Lower lobe of right lung (tissue), 2 donors: ENCODE measurements at regions not wholly inside any gene's neighbourhood (a gene's known extent, or its start where the extent isn't known, plus 50 kb on each side); places are given as distances from the start of the nearest gene placed in this dataset.

ENCODE experiments used
- ATAC-seq, 2 donors: fragments of 200-7000 bp; cut with Tn5 transposase; one replicate each; pipeline ENCODE4 v1.9.1; 2020 to 2022; ENCODE audit warnings: mild to moderate bottlenecking in 2 of 2, moderate library complexity in 2 of 2
- DNase-seq: peaks from one replicate; pipeline ENCODE4 v3.0.0-alpha.2; 2020
- H3K27ac ChIP-seq: fragments of 200-600 bp; one replicate; pipeline ENCODE4 v1.8.0; 2022
- H3K27me3 ChIP-seq: fragments of 200-600 bp; one replicate; pipeline ENCODE4 v1.8.0; 2022; ENCODE audit warnings: low read depth
- H3K36me3 ChIP-seq: fragments of 200-600 bp; one replicate; pipeline ENCODE4 v1.8.0; 2022; ENCODE audit warnings: mild to moderate bottlenecking
- H3K4me1 ChIP-seq: fragments of 200-600 bp; one replicate; pipeline ENCODE4 v1.8.0; 2022
- H3K4me3 ChIP-seq: fragments of 200-600 bp; one replicate; pipeline ENCODE4 v1.8.0; 2022; ENCODE audit warnings: mild to moderate bottlenecking
- H3K9me3 ChIP-seq: fragments of 200-600 bp; one replicate; pipeline ENCODE4 v1.8.0; 2022
- CTCF ChIP-seq: fragments of 200-600 bp; IDR thresholded peaks from one replicate; pipeline ENCODE4 v1.8.0; 2022; ENCODE audit warnings: antibody characterized with exemption, mild to moderate bottlenecking
- intact Hi-C: fragments of 100-400 bp; cut with DNase I; formaldehyde crosslinking; loops from one replicate; pipeline ENCODE4 v1.11.0; 2022
- donor health status: DM: no; HTN: yes; CAD: no; lungs with severe emphysema.

GRCh38 chr4:178463747-178464146, 1021.5 kb upstream of the AGA start:
- H3K4me1 ChIP-seq: no peaks in the 10 kb centered on the region
- no peak for TF ChIP-seq CTCF

GRCh38 chr4:178470996-178471784, 1029.0 kb upstream of the AGA start:
- no peaks in the 10 kb centered on the region for H3K9me3 ChIP-seq
- H3K36me3 ChIP-seq: no peaks in the 10 kb centered on the region
- ATAC-seq (no peak), DNase-seq (no peak)
- intact Hi-C loops: no loop called here
- no peak overlapping the region for H3K4me3 ChIP-seq
- H3K4me1 ChIP-seq: no peaks in the 10 kb centered on the region
- no peaks in the 10 kb centered on the region for H3K27me3 ChIP-seq
- no peak overlapping the region for H3K27ac ChIP-seq
- TF ChIP-seq CTCF: no peak

More at GRCh38 chr4:178463747-178464146, 1021.5 kb upstream of the AGA start:
- Histone ChIP-seq H3K27me3 (no peaks in the 10 kb centered on the region), H3K4me3 (no peak overlapping the region), H3K9me3 (no peaks in the 10 kb centered on the region), H3K36me3 (no peaks in the 10 kb centered on the region), H3K27ac (no peak overlapping the region)
- ATAC-seq (no peak), DNase-seq (no peak)
- intact Hi-C loops: no loop called here

- Histone ChIP-seq H3K27ac (no peak overlapping the region), H3K4me1 (no peaks in the 10 kb centered on the region), H3K9me3 (no peaks in the 10 kb centered on the region), H3K36me3 (no peaks in the 10 kb centered on the region), H3K27me3 (no peaks in the 10 kb centered on the region), H3K4me3 (no peak overlapping the region)
- ATAC-seq: no peak
- no peak for DNase-seq
- TF ChIP-seq CTCF: no peak
- intact Hi-C loops: no loop called here
These were observed 1029.8 kb upstream of the AGA start for GRCh38 chr4:178471994-178472393.

- Histone ChIP-seq H3K9me3 (no peaks in the 10 kb centered on the region), H3K4me3 (no peak overlapping the region), H3K27ac (no peak overlapping the region), H3K27me3 (no peaks in the 10 kb centered on the region), H3K4me1 (no peaks in the 10 kb centered on the region), H3K36me3 (no peaks in the 10 kb centered on the region)
- no peak for ATAC-seq
- TF ChIP-seq CTCF: no peak
- intact Hi-C loops: no loop called here
- no peak for DNase-seq
These were observed 1037.9 kb upstream of the AGA start for GRCh38 chr4:178480105-178480504.

GRCh38 chr4:178480881-178481280, 1038.6 kb upstream of the AGA start:
- no peaks in the 10 kb centered on the region for H3K9me3 ChIP-seq
- H3K36me3 ChIP-seq: no peaks in the 10 kb centered on the region
- no peak overlapping the region for H3K27ac ChIP-seq
- no peak overlapping the region for H3K4me3 ChIP-seq
- ATAC-seq: no peak
- H3K27me3 ChIP-seq: no peaks in the 10 kb centered on the region
- H3K4me1 ChIP-seq: no peaks in the 10 kb centered on the region
- DNase-seq: no peak
- no peak for TF ChIP-seq CTCF
- intact Hi-C loops: no loop called here
